MM.1S (cell line): ENCODE measurements at regions not wholly inside any gene's neighbourhood (a gene's known extent, or its start where the extent isn't known, plus 50 kb on each side); places are given as distances from the start of the nearest gene placed in this dataset.
A peak's percentile ranks its signal among the peaks of the same experiment; 100 is the strongest.

ENCODE experiments used
- DNase-seq: peaks from one replicate; pipeline ENCODE4 v3.0.0-alpha.2; 2015
- H2AFZ ChIP-seq: fragments of 300-600 bp; sonication (generic); 2 replicates; pipeline ENCODE4 v1.6.0; 2016; ENCODE audit warnings: antibody characterized with exemption, low read length
- H3F3A ChIP-seq: fragments of 300-600 bp; sonication (generic); 2 replicates; pipeline ENCODE4 v1.6.1; 2016; ENCODE audit warnings: mild to moderate bottlenecking, antibody characterized with exemption, low read length, moderate library complexity, mixed read lengths; ENCODE audit not compliant: insufficient read depth
- H3K27ac ChIP-seq: fragments of 300-600 bp; sonication (generic); 2 replicates; pipeline ENCODE4 v1.5.1; 2016; ENCODE audit warnings: mild to moderate bottlenecking, low read length
- H3K27me3 ChIP-seq: fragments of 300-600 bp; sonication (generic); replicated peaks from 2 replicates; pipeline ENCODE4 v1.6.0; 2016; ENCODE audit warnings: low read length; ENCODE audit not compliant: insufficient read depth
- H3K36me3 ChIP-seq: fragments of 300-600 bp; sonication (generic); replicated peaks from 2 replicates; pipeline ENCODE4 v1.6.1; 2016; ENCODE audit warnings: mild to moderate bottlenecking, low read length, mixed read lengths; ENCODE audit not compliant: insufficient read depth
- H3K4me1 ChIP-seq: fragments of 300-600 bp; sonication (generic); 2 replicates; pipeline ENCODE4 v1.6.1; 2016; ENCODE audit warnings: low read length, mixed read lengths
- H3K4me2 ChIP-seq: fragments of 300-600 bp; sonication (generic); 2 replicates; pipeline ENCODE4 v1.6.0; 2016; ENCODE audit warnings: low read depth, low read length
- H3K4me3 ChIP-seq: fragments of 300-600 bp; sonication (generic); 2 replicates; pipeline ENCODE4 v1.5.1; 2016; ENCODE audit warnings: low read length, mixed read lengths
- H3K79me2 ChIP-seq: fragments of 300-600 bp; sonication (generic); 2 replicates; pipeline ENCODE4 v1.6.1; 2016; ENCODE audit warnings: mixed run types, low read length, mixed read lengths
- H3K9ac ChIP-seq: fragments of 300-600 bp; sonication (generic); 2 replicates; pipeline ENCODE4 v1.6.1; 2016; ENCODE audit warnings: low read length, mixed read lengths
- H3K9me2 ChIP-seq: fragments of 300-600 bp; sonication (generic); replicated peaks from 2 replicates; pipeline ENCODE4 v1.6.1; 2016; ENCODE audit warnings: mild to moderate bottlenecking, low read length, mixed read lengths; ENCODE audit not compliant: insufficient read depth
- H3K9me3 ChIP-seq: fragments of 300-600 bp; sonication (generic); replicated peaks from 2 replicates; pipeline ENCODE4 v1.6.1; 2016; ENCODE audit warnings: mild to moderate bottlenecking, low read length, mixed read lengths; ENCODE audit not compliant: insufficient read depth
- H4K20me1 ChIP-seq: fragments of 300-600 bp; sonication (generic); 2 replicates; pipeline ENCODE4 v1.6.1; 2016; ENCODE audit warnings: mild to moderate bottlenecking, low read length, moderate library complexity, mixed read lengths; ENCODE audit not compliant: insufficient read depth
- EZH2 ChIP-seq: fragments of 300-600 bp; sonication (generic); optimal IDR thresholded peaks from 2 replicates; pipeline ENCODE3; 2017; ENCODE audit warnings: low read depth, mild to moderate bottlenecking, antibody characterized with exemption, low read length, mixed read lengths
- EZH2phosphoT487 ChIP-seq: fragments of 300-600 bp; sonication (generic); IDR thresholded peaks from 2 replicates; pipeline ENCODE4 v1.6.1; 2018; ENCODE audit warnings: antibody characterized with exemption, low read length
- TF ChIP-seq, protein P1 (sequence below): fragments of 300-600 bp; sonication (generic); IDR thresholded peaks from 2 replicates; pipeline ENCODE4 v1.5.1; 2016; ENCODE audit warnings: antibody characterized with exemption, low read length, mixed read lengths

DNA sequence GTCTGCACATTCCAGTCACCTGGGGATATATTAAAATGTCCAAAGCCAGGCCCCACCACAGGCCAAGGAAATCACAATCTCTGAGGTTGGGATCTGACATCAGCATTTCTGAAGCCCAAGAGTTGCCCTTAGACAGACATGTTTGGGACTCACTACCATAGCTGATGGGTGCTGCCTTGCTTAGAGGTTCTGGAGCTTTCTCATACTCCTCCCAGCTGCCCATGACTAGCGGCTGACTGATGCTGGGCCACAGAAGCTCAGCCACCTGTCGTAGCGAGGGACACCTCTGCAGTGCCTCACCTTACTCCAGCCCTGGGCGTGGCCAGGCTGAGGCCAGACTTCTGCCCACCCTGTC, 58.8 kb upstream of the XCR1 start:
- H3K9me2 ChIP-seq = no peaks in the 10 kb centered on the region
- H3F3A ChIP-seq = 0 out of 2 replicates have a peak, but pooled peaks cover under 1% of the 10 kb centered on the region
- no peak for DNase-seq
- H3K36me3 ChIP-seq = no peaks in the 10 kb centered on the region
- no peak overlapping the region for H3K27ac ChIP-seq
- H3K4me3 ChIP-seq = no peak overlapping the region
- no peaks in the 10 kb centered on the region for H3K27me3 ChIP-seq
- TF ChIP-seq EZH2 (no peak), EZH2phosphoT487 (no peak)
- TF ChIP-seq, protein P1, sequence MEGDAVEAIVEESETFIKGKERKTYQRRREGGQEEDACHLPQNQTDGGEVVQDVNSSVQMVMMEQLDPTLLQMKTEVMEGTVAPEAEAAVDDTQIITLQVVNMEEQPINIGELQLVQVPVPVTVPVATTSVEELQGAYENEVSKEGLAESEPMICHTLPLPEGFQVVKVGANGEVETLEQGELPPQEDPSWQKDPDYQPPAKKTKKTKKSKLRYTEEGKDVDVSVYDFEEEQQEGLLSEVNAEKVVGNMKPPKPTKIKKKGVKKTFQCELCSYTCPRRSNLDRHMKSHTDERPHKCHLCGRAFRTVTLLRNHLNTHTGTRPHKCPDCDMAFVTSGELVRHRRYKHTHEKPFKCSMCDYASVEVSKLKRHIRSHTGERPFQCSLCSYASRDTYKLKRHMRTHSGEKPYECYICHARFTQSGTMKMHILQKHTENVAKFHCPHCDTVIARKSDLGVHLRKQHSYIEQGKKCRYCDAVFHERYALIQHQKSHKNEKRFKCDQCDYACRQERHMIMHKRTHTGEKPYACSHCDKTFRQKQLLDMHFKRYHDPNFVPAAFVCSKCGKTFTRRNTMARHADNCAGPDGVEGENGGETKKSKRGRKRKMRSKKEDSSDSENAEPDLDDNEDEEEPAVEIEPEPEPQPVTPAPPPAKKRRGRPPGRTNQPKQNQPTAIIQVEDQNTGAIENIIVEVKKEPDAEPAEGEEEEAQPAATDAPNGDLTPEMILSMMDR = no peak
- H3K79me2 ChIP-seq = no peaks in the 10 kb centered on the region
- 0 out of 2 replicates have a peak overlapping the region, but pooled peaks have one; percentile 9 for H3K4me2 ChIP-seq
- H3K9ac ChIP-seq = no peak overlapping the region
- H3K4me1 ChIP-seq = peaks cover 34% of the 10 kb centered on the region
- H2AFZ ChIP-seq = no peak overlapping the region
- H3K9me3 ChIP-seq = no peaks in the 10 kb centered on the region
- H4K20me1 ChIP-seq = no peaks in the 10 kb centered on the region

DNA sequence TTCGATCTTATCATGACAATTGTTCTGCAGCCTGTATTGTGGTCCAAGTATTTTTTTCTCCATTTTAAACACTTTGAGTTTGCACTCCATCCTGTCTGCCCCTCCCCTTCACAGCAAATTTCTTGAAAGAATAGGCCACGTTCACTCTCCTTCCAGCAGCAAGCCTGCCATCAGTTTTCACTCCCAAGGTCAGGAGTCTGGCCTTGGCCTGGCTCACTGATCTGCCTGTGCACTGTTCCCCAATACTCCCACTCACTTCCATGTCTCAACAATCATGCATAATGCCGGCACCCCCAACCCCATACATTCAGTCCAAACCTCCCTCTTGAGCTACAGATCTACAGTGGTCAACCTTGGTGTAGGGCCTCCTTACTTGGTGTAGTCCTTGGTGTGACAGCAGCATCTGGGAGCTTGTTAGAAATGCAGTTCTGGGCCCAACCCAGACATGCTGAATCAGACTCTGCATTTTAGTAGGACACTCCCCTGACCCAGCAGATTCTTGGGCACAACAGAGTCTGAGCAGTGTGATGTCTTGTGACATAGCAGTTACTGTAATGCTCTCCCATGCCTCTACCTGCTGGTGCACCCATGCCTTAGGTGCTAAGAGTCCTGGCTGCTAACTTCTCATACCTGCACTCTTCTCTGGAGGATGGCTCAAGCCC, 58.3 kb upstream of the XCR1 start:
- Histone ChIP-seq H2AFZ (no peak overlapping the region), H3K79me2 (no peaks in the 10 kb centered on the region), H3K4me1 (peaks cover 29% of the 10 kb centered on the region), H3K4me2 (0 out of 2 replicates have a peak overlapping the region, but pooled peaks have one; percentile 9), H4K20me1 (no peaks in the 10 kb centered on the region), H3F3A (no peaks in the 10 kb centered on the region), H3K4me3 (no peak overlapping the region), H3K9ac (no peak overlapping the region), H3K36me3 (no peaks in the 10 kb centered on the region), H3K9me2 (no peaks in the 10 kb centered on the region), H3K9me3 (no peaks in the 10 kb centered on the region), H3K27me3 (no peaks in the 10 kb centered on the region), H3K27ac (no peak overlapping the region)
- DNase-seq = peak; percentile 37
- TF ChIP-seq EZH2 (no peak), EZH2phosphoT487 (no peak)
- TF ChIP-seq, protein P1 = no peak

DNA sequence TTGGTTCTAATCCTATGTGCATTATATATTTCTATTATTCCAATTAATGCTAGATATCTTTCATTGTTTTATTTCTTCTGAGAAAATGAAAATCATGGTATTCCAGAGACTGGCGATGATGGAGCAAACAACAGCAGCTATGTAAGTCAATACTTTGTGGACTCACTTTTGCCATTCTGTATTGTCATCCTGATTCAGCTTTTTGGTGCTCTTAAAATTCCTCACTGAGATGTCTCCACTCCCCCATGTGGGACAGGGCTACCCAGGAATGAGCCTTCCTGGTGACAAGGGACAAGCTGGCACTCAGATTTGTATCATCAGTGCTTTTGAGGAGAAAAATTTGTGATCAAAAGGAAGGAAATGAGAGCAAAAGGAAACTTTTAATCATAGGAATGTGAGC, 56.7 kb upstream of the XCR1 start:
- Histone ChIP-seq H3F3A (no peaks in the 10 kb centered on the region), H3K4me2 (no peak overlapping the region)

More for the DNA sequence above, 56.7 kb upstream of the XCR1 start:
- DNase-seq = no peak
- Histone ChIP-seq H4K20me1 (no peaks in the 10 kb centered on the region), H3K27me3 (no peaks in the 10 kb centered on the region), H3K79me2 (no peaks in the 10 kb centered on the region), H3K27ac (no peak overlapping the region), H3K9ac (no peak overlapping the region), H2AFZ (no peak overlapping the region), H3K4me3 (no peak overlapping the region), H3K36me3 (no peaks in the 10 kb centered on the region), H3K9me2 (no peaks in the 10 kb centered on the region), H3K9me3 (no peaks in the 10 kb centered on the region), H3K4me1 (peaks cover 18% of the 10 kb centered on the region)
- TF ChIP-seq EZH2phosphoT487 (no peak), EZH2 (no peak)
- TF ChIP-seq, protein P1 = no peak
